ENCODE measurements at regions not wholly inside any gene's neighbourhood (a gene's known extent, or its start where the extent isn't known, plus 50 kb on each side); places are given as distances from the start of the nearest gene placed in this dataset.

GRCh38 chr16:26727848-26728247, 338.9 kb upstream of the C16orf82 start:
- DNase-seq (ENCODE audit: low read depth), result no peak
- ChIA-PET POLR2A (no interaction called here), CTCF (no interaction called here)
- no peaks in the 10 kb centered on the region for H3K27me3 ChIP-seq (ENCODE audit: control insufficient read depth, insufficient read depth, low read length)
- no peaks in the 10 kb centered on the region for H3K36me3 ChIP-seq (ENCODE audit: control insufficient read depth, insufficient read depth, low read length)
- no peak overlapping the region for H3K4me3 ChIP-seq (ENCODE audit: low read depth, low read length)
- TF ChIP-seq, protein P1, sequence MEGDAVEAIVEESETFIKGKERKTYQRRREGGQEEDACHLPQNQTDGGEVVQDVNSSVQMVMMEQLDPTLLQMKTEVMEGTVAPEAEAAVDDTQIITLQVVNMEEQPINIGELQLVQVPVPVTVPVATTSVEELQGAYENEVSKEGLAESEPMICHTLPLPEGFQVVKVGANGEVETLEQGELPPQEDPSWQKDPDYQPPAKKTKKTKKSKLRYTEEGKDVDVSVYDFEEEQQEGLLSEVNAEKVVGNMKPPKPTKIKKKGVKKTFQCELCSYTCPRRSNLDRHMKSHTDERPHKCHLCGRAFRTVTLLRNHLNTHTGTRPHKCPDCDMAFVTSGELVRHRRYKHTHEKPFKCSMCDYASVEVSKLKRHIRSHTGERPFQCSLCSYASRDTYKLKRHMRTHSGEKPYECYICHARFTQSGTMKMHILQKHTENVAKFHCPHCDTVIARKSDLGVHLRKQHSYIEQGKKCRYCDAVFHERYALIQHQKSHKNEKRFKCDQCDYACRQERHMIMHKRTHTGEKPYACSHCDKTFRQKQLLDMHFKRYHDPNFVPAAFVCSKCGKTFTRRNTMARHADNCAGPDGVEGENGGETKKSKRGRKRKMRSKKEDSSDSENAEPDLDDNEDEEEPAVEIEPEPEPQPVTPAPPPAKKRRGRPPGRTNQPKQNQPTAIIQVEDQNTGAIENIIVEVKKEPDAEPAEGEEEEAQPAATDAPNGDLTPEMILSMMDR (IDR thresholded peaks at IDR 0.05; ENCODE audit: insufficient read depth, low read depth, low read length), result no peak

- Histone ChIP-seq H3K4me3 (ENCODE audit: low read depth, low read length) (no peak overlapping the region), H3K36me3 (ENCODE audit: control insufficient read depth, insufficient read depth, low read length) (no peaks in the 10 kb centered on the region), H3K27me3 (ENCODE audit: control insufficient read depth, insufficient read depth, low read length) (no peaks in the 10 kb centered on the region)
- DNase-seq (ENCODE audit: low read depth), result no peak
- TF ChIP-seq, protein P1 (IDR thresholded peaks at IDR 0.05; ENCODE audit: insufficient read depth, low read depth, low read length), result no peak
- ChIA-PET POLR2A (no interaction called here), CTCF (no interaction called here)
These were observed 336.7 kb upstream of the C16orf82 start for GRCh38 chr16:26729951-26730541.

GRCh38 chr16:26731729-26732128, 335.0 kb upstream of the C16orf82 start:
- POLR2A ChIA-PET, result no interaction called here
- H3K4me3 ChIP-seq (ENCODE audit: low read depth, low read length), result no peak overlapping the region
- no peaks in the 10 kb centered on the region for H3K27me3 ChIP-seq (ENCODE audit: control insufficient read depth, insufficient read depth, low read length)
- TF ChIP-seq, protein P1 (IDR thresholded peaks at IDR 0.05; ENCODE audit: insufficient read depth, low read depth, low read length), result no peak
- H3K36me3 ChIP-seq (ENCODE audit: control insufficient read depth, insufficient read depth, low read length), result no peaks in the 10 kb centered on the region
- CTCF ChIA-PET, result no interaction called here
- DNase-seq (ENCODE audit: low read depth), result no peak

DNA sequence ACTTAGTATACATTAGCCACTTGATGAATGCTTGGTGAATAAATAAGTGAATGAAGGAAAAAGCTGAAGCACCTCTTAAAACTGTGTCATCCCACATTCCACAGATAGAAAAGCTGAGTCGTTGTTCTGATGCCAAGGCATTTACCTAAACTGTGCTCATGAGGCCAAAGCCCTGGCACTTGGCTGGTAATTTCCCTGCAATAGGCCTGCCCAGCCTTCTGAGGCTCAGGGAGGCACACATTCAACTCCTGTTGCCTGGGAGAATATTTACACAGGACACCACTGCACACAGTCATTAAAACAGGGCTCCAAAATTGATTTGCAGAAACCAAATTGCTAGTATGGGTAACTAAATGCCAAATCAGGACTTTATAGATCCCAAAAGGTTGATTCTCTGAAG, 333.0 kb upstream of the C16orf82 start:
- Histone ChIP-seq H3K4me3 (ENCODE audit: low read depth, low read length) (no peak overlapping the region), H3K27me3 (ENCODE audit: control insufficient read depth, insufficient read depth, low read length) (no peaks in the 10 kb centered on the region), H3K36me3 (ENCODE audit: control insufficient read depth, insufficient read depth, low read length) (no peaks in the 10 kb centered on the region)
- TF ChIP-seq, protein P1 (IDR thresholded peaks at IDR 0.05; ENCODE audit: insufficient read depth, low read depth, low read length), result no peak
- CTCF ChIA-PET, result no interaction called here
- no peak for DNase-seq (ENCODE audit: low read depth)
- POLR2A ChIA-PET, result no interaction called here

DNA sequence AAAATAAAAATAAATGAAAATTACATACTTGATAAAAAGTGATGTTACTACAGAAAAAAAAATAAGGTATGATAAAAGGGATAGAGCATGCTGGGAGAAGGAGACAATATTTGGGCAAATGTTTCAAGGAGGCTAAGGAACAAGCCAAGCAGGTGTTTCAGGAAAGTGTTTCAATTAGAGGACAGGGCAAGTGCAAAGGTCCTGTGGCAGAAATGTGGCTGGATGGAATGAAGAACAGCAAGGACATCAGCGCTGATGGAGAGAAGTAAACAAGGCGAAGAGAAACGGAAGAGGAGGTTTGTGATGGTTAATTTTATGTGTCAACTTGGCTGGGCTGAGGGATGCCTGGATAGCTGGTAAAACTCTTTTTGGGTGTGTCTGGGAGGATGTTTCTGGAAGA, 331.2 kb upstream of the C16orf82 start:
- Histone ChIP-seq H3K4me3 (ENCODE audit: low read depth, low read length) (no peak overlapping the region), H3K36me3 (ENCODE audit: control insufficient read depth, insufficient read depth, low read length) (no peaks in the 10 kb centered on the region), H3K27me3 (ENCODE audit: control insufficient read depth, insufficient read depth, low read length) (no peaks in the 10 kb centered on the region)
- no peak for DNase-seq (ENCODE audit: low read depth)
- TF ChIP-seq, protein P1 (IDR thresholded peaks at IDR 0.05; ENCODE audit: insufficient read depth, low read depth, low read length), result no peak
- ChIA-PET POLR2A (no interaction called here), CTCF (no interaction called here)
